SU-DHL-6 (cell line): ENCODE measurements at regions not wholly inside any gene's neighbourhood (a gene's known extent, or its start where the extent isn't known, plus 50 kb on each side); places are given as distances from the start of the nearest gene placed in this dataset.

ENCODE experiments used
- CTCF ChIP-seq: fragments of 200-600 bp; sonication (generic); IDR thresholded peaks from one replicate; pipeline ENCODE4 v1.5.1; 2017; ENCODE audit warnings: antibody characterized with exemption, mild to moderate bottlenecking, low read length, moderate library complexity; ENCODE audit not compliant: insufficient read depth, poor library complexity, severe bottlenecking
- EZH2phosphoT487 ChIP-seq: fragments of 200-600 bp; sonication (generic), shearing (Covaris generic); conservative IDR thresholded peaks from 2 replicates; pipeline ENCODE4 v1.6.1; 2018; ENCODE audit warnings: mild to moderate bottlenecking, antibody characterized with exemption, low read length, moderate library complexity, mixed read lengths

- TF ChIP-seq CTCF, result no peak
- no peak for TF ChIP-seq EZH2phosphoT487
Observed at GRCh38 chr4:124417371-124417770, 295.2 kb downstream of the ANKRD50 start.
